GM18502 (cell line): ENCODE measurements at regions not wholly inside any gene's neighbourhood (a gene's known extent, or its start where the extent isn't known, plus 50 kb on each side); places are given as distances from the start of the nearest gene placed in this dataset.

Experiments
- ATAC-seq: cut with Tn5 transposase; IDR thresholded peaks from one replicate; pipeline ENCODE4 v1.9.1; 2021; ENCODE audit warnings: mild to moderate bottlenecking; ENCODE audit not compliant: unreplicated experiment, poor library complexity

DNA sequence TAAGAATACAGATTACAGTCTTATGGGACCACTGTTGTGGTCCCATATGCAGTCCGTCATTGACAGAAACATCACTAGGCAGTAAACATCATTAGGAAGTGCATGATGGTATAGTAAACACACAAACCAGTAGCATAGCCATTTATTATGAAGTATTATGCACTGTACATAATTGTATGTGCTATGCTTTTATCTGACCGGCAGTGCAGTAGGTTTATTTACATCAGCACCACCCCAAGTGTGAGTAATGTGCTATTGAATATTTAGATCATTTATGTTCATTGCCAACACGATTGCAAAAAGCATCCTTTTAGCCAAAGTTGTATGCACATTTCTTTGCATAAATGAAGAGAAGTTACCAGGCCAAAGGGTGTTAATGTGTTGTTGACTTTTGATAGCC, 531.6 kb upstream of the TBX3 start:
- ATAC-seq = no peak

DNA sequence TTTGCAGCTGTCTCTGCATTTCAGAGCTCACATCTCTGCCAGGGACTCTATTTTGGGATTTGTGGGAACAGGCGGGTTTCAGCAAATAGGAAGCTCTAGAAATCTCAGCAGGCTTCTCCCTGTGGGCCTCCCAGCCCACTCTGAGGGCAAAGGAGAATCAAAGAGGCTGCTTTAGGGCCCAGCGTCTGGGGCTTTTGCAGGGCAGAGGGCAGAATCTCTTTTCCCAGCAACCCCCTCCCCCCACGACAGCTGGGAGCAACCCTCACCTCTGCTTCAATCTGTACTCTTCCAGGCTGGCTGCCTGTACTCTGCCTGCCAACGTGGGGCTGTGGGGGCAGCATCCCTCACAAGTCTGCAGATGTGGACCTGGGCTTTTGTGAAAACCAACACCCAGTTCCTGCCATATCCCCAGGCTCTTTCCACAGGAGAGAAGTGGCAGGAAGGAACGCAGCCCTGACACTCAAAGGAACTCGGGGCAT, 529.6 kb upstream of the TBX3 start:
- no peak for ATAC-seq

DNA sequence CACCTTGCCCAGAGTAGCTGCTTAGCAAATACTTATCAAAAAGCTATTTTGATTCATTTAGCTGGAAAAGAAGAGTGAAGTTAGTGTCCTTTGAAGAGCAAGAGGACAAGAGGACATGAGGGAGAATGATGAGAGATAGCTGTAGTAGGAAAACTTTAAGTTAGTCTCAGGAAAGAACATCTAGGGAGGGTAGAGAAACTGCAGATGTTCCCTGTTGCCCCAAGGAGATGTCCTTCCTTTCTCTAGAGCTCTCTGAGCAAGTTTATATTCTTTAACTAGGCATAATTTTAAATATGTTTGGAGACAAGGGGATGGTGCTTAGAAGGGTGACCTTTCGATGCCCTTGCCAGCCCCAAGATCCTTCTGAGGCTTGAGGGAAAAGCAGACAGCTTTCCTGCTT, 529.1 kb upstream of the TBX3 start:
- no peak for ATAC-seq

DNA sequence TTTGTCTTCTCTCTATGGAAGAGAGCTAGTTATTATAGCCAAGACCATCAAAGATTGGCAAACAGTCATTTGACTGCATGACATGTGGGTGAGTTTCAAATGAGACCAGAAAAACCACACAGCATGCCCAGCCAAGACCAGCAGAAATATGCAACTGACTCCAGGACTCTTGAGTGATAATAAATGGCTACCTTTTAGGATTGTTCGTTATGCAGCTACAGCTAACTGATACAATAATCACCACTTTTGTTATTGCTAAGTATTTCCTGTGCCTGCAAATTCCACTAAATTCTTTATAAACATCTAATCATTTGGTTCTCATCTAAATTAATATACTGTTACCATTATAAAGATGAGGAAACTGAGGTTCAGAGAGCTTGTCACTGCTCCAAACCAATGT, 528.4 kb upstream of the TBX3 start:
- ATAC-seq = no peak

DNA sequence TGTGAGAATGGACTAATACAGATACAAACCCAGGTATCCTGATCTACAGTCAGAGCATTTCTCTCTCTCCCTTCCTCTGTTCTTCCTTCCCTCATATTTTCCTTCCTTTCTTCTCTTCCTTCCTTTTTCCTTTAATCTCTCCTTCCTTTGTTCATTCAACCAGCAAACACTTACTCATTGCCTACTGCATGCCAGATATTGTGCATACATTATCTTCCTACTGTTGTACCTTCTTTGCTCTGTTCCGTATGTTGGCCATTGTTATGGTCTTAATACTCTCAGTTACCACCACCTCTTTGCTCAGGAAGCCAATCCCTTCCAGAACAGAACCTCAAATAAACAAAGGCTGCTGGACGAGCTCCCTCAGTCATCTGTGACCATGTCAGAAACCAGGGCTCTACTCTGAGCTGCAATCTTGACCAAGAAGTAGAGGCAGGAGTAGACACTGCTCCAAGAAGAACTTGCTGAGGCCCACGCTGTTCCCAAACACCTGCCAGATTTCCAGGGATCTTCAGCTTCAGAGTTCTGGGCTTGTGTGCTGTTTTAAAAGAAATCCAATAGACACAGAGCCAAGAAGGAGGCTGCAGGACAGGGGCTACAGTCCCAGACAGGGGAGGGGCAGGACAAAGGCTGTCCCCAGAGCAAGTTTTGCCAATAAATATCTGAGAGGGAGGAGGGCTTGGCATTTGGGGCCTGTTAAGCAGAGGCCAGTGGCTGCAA, 526.7 kb upstream of the TBX3 start:
- ATAC-seq = no peak

DNA sequence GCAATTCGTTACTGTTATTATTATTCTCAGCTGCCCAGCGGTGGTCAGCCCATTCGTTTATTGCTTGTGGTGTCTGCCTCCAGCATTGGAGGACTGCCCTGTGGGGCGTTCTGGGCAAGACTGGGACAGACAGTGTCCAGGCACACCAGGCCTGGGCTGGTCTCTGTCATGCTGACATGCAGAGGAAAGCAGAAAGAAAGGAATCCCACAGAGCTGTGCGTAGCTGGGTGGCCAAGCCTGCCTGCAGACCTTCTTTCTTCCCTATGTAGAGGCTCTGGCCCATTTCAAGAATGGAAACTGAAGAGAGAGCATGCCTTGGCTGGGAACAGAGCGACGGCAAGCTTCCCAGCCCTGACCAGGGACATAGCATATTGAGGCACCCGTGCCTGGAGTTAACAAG, 525.3 kb upstream of the TBX3 start:
- no peak for ATAC-seq

DNA sequence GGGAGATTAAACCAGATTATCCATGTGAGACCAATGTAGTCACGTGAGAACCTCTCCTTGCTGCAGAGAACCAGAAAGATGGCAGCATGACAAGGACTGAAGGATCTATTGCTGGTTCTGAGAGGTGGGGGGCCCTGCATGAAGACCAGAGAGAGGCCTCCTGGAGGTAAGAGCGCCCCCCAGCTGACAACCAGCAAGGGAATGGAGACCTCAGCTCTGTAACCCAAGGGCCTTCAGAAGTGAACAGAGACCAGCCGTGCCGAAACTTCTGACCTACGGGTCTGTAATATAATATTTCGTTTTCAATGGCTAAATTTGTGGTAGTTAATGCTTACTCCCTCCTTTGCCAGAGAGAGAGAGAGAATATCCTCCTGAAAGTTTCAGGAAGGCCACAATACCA, 524.1 kb upstream of the TBX3 start:
- ATAC-seq = no peak

DNA sequence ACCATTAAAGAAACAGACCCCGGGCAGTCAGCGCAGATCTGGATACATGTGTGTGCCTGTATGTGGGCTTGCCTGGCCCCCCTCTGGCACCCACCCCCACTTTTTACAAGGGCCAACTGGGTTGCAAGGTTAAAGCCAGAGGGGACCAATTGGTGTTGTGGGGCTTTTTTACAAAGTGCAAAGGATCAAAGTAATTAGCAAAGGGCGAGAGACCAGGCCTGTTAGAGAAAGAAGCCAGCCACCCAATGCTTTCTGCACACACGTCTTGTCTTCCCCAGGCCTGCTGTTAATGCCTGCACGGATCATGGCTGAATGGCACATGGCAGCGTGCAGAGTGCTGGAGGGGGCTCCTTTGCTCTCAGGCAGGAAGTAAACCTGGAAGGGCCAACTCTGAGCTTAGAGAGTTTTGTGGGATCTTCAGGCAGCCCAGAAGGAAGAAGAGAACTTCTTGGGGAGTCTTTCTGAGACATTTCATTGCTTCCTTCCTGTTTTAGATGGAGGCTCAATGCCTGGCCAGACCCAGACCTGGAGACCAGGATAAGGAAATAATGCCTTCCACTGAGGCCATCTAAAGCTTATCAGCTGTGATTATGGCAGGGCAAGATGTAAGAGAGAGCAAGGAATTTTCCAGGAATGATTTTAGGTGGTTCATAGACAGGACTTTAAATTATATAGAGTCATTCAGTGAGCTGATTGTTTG, 523.4 kb upstream of the TBX3 start:
- no peak for ATAC-seq

DNA sequence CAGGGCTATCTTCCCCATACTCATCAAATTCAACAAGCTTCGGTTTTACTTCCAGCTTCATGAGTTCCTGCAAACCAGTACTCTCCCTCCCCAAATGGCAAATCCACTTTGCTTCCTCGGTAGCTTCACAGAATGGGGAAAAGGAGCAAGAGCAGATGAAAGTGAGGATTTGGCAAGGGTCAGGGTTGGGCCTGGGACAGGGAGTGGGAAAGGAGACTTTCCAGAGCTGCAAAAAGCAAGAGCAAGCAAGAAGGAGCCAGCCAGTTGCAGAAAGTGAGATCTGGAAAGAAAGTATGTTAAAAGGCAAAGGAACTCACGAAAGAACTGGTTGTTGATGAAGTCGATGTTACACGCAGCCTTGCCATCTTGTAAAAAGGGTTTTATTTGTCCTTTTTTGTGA, 522.8 kb upstream of the TBX3 start:
- ATAC-seq = no peak

DNA sequence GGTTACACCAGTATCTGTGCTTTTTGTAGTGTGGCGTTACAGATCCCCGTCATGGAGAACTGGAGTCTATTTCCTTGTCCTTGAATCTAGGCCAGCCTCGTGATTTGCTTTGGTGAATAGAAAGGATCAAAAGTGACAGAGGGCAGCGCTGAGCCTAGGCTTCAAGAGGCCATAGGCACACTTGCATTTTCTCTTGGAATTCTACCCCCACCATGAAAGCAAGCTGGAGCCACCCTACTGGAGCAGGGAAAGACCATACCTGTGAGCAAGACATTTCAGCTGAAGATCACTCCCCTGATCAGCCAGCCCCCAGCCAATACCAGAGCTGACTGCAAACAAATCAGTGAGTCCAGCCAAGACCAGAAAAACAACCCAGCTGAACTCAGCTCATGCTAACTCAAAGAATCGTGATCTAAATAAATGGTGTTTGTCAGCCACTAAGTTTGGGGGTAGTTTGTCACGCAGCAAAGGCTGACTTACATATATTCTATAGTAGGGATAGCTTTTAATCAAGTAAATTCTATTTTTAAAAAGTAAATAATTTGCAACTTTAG, 521.9 kb upstream of the TBX3 start:
- ATAC-seq = no peak

DNA sequence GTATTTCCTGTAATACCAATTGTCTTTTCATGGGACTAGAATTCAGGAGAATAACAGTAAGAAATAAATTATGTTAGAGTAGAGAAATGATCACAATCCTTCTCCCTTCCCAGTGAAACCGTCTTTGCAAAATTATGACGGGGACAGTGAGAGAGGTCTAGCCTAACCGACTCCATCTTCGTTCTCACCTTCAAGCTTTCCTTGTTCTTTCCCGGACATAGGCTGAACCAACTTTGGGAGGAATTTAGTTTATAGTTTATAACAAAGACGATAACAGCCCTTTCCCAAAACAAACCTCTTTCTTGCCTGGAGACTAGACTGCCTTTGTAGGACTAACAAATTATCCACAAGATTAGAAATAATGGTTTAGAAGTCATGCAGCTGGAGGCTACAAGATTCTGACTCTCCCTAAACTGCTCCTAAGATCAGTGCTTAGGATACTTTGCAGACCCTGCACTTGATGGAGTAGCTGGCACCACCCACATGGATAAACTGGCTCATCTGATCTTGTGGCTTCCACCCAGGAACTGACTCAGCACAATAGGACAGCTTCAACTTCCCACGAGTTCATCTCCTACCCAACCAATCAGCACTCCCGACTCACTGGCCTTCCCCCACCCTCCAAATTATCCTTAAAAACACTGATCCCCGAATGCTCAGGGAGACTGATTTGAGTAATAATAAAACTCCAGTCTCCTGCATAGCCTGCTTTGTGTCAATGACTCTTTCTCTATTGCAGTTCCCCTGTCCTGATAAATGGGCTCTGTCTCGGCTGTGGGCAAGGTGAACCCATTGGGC, 521.2 kb upstream of the TBX3 start:
- ATAC-seq = no peak

DNA sequence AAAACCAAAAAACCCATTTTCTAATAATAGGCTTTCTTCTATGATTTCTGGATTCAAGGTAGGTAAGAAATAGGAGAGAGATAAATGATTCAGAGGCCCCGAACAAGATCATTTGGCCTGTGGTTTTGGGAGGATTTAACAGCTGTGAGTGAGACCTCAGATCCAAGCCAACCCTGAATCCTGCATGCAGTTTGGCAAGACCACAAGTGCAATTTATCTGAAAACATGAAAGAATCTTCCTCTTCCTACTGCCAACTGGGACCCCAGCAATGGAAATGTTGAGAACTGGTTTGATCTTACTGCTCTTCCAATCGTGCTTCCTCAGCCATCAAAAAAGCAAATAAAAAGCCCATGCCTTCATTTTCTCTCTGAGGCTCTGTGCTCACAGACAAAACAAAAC, 519.7 kb upstream of the TBX3 start:
- no peak for ATAC-seq

DNA sequence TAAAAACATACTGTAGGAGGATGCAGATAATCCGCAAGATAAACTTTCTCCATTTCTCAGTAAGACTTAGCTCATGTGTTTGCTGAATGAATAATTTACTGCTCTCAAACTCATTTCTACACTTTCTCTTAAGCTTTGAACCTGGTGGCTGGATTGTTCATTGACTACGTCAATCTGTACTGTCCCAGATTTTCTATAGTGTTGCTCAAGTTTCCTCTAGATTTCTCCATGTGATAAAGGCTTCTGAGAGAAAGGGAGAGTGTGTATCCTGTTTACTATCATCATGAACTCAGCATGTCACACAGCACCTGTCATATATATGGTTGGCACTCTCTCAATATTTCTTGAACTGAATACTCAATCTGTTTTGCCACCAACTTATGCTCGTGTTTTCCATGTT, 518.0 kb upstream of the TBX3 start:
- no peak for ATAC-seq

DNA sequence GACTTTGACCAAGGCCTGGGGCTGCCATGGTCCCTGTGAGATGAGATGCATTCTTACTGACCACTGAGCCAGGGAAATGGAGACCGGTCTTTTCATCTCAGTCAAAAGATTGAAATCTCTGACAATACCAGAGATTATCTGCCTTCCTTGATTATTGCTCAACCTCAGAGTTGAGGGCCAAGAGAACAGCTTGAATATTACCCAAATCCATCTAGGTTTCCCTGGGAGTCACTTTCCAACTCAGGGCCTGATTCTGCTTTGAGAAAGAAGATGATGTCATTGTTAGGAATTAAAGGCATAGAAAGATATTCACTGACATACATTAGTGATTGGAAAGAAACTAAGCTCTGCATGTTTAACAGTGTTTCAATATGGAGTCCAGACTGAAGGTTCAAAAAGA, 515.9 kb upstream of the TBX3 start:
- no peak for ATAC-seq

DNA sequence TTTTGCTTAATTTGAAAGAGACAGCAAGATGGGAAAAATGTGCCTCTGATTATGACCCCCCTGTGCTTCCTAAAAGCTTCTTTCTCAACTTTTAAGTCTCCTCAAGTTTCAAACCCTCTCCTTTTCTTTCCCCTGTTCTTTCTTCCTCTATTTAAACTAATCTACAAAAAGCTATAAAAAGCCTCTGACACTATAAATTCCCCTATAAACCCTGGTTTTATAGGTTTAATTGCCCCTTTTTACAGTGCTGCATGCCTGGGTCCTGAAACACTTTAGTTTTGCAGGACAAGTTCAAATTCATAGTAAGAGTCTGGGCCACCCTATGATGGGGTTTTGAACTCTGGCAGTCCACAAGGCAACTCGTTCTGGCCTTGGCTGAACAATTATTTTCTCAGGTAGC, 510.9 kb upstream of the TBX3 start:
- no peak for ATAC-seq

DNA sequence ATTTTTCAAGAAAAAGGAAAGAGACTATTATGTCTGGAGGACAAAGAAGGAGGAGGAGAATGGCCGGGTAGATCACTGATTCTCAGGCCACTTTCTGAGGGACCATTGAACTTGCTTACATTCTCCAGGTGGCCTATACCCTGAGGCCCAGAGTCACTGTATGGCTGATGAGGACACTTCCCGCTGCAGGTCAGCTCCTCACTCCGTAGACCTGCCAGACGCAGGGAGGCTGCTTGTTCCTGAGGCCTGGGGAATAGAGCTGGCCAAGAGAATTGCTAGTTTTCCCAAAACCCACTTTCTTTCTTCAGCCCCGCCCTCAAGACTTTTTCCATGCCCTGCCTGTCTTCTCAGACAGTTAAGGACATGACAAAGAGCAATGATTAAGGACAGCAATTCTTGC, 510.5 kb upstream of the TBX3 start:
- no peak for ATAC-seq

DNA sequence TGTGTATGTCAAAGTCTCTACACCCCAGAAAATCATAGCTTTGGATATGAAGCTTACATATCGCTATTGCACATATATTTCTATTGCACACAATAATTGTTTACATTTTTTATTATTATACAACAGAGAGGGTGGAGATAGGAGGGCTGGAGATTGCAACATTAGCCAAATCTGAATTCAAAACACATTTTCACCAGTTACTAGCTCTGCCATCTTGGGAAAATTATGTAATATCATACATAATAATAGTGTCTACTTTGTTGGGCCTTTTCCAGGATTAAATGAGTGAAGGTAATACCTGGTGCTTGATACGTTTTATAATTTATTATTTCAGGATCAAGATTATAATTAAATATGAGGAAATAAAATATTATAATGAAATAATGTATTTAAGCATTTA, 507.4 kb upstream of the TBX3 start:
- ATAC-seq = no peak

DNA sequence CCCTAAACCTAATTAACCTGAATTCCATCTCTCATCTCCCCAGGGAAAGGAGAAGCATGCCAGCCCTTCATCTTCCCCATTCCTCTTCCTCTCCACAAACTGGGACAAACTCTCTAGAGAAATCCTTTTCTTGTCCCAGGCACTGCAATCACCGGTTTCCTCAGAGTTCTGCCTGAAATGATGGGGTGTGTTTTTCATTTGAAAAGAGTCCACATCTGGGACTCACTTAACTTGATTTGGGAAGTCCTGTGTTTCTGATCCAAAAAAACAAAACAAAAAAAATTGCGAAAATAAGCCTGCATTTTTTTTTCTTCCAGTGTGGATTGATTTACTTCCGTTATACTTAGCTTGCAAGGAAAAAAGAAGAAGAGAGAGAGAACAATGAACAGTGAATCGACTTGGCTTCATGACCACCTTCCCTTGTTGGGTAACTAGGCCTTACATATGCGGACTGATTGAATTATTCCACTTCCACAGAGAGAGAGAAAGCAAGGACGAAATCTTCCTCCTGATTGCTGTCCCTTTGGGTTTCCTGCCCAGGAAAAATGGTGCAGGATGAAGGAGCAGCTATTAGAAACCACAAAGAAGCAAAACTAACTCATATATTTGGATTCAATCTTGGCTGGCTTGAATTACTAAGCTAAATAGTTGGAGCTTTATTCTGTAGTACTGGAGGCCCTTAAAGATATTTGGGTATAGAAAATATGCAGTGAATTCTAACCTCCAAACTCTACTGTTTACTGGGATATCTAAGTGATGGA, 506.2 kb upstream of the TBX3 start:
- ATAC-seq = no peak

DNA sequence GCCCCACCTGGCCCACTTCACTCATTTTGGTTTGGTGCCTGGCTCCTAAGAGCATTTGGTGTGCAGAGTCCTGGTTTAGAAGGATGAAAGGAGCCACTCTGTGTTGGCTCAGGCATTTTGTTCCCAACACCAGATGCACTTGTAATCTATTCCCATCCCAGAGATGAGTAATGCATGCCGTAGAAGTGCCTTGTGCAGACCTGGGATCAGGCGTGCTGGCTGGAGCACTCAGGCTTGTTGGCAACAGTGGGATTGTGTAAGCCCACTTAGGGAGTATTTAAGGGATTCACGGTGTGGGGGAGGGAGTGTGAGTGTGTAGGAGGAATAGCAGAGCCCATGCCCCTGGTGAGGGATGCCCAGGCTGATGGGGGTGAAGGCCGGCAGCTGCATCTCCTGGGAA, 501.5 kb upstream of the TBX3 start:
- ATAC-seq = no peak

DNA sequence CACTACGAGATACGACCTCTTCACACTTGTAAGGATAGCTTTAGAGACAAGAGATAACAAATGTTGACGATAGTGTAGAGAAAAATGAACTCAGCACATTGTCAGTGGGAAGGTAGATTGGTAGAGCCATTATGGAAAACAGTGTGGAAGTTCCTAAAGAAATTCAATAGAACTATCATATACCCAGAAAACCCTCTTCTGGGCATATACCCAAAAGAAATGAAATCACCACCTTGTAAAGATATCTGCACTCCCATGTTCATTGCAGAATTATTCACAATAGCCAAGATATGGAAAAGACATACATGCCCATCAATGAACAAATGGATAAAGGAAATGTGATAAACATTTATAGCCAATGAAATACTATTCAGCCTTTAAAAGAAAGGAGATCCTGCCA, 499.8 kb upstream of the TBX3 start:
- no peak for ATAC-seq
